Heart right ventricle (tissue), 16 donors: ENCODE measurements at regions not wholly inside any gene's neighbourhood (a gene's known extent, or its start where the extent isn't known, plus 50 kb on each side); places are given as distances from the start of the nearest gene placed in this dataset.

Source experiments
- ATAC-seq, 8 donors: fragments of 200-7000 bp; cut with Tn5 transposase; one replicate each; pipeline ENCODE4 v1.9.1; 2020; ENCODE audit warnings: mild to moderate bottlenecking in 8 of 8, moderate library complexity in 8 of 8, moderate number of reproducible peaks in 1 of 8
- DNase-seq, 2 donors: peaks; one replicate each; pipeline ENCODE4 v3.0.0-alpha.2; 2020
- H3K27ac ChIP-seq, 10 donors: fragments of 200-600 bp; sonication (generic) in 2 of 10; one replicate each; pipeline versions ENCODE4 v1.5.0 to v1.8.0; 2020 to 2022; ENCODE audit warnings: mild to moderate bottlenecking in 3 of 10
- H3K27me3 ChIP-seq, 7 donors: fragments of 200-600 bp; one replicate each; pipeline ENCODE4 v1.8.0; 2021 to 2022; ENCODE audit warnings: mild to moderate bottlenecking in 2 of 7
- H3K36me3 ChIP-seq, 9 donors: fragments of 200-600 bp; sonication (generic) in 1 of 9; one replicate each; pipeline versions ENCODE4 v1.5.0 to v1.8.0; 2020 to 2022; ENCODE audit warnings: mild to moderate bottlenecking in 2 of 9
- H3K4me1 ChIP-seq, 9 donors: fragments of 200-600 bp; sonication (generic) in 1 of 9; one replicate each; pipeline versions ENCODE4 v1.5.0 to v1.8.0; 2020 to 2022; ENCODE audit warnings: mild to moderate bottlenecking in 4 of 9
- H3K4me3 ChIP-seq, 10 donors: fragments of 200-600 bp; sonication (generic) in 2 of 10; one replicate each; pipeline versions ENCODE4 v1.5.0 to v1.8.0; 2020 to 2022; ENCODE audit warnings: mild to moderate bottlenecking in 7 of 10, moderate library complexity in 2 of 10
- H3K9me3 ChIP-seq, 11 donors: fragments of 200-600 bp in 10 of 11; sonication (generic) in 2 of 11; one replicate each; pipeline versions ENCODE4 v1.5.0 to v1.8.0; 2013 to 2022; ENCODE audit warnings: mild to moderate bottlenecking in 2 of 11, control low read depth in 1 of 11, moderate library complexity in 1 of 11
- WGBS, 2 donors: extraction: QIAGEN DNeasy Blood & Tissue Kit; methylation state at CpG; one replicate each; pipeline ENCODE4 v1.1.7; 2013; ENCODE audit warnings: inconsistent platforms in 1 of 2; 5-methylcytosine and 5-hydroxymethylcytosine counted together
- intact Hi-C, 10 donors: fragments of 100-400 bp; cut with DNase I; formaldehyde crosslinking; loops; one replicate each; pipeline versions ENCODE4 v1.11.1 to v1.14.2; 2022
- TF ChIP-seq, protein P1 (sequence below), 9 donors: fragments of 200-600 bp; sonication (generic) in 2 of 9; IDR thresholded peaks; one replicate each; pipeline versions ENCODE4 v1.5.0 to v1.8.0; 2021 to 2022; ENCODE audit warnings: antibody characterized with exemption in 9 of 9, mild to moderate bottlenecking in 5 of 9, moderate library complexity in 1 of 9
- donor health status: Arrhythmogenic right ventricular cardiomyopathy.
- donor health status: ischemic (EF 13 %, LVEDD 7.1; RV severe dilation, severe dysfunction).
- donor health status: healthy with polysubstance abuse.
- donor health status: DM: no; HTN: yes; CAD: no.
- donor health status: DM: no; HTN: no; CAD: no.
- donor health status: ischemic (EF 25% LVEDD 6.9; RV normal size, moderate dysfunction).
- donor health status: ischemic (EF 25% LVEDD 5.7; RV mildly dilated, moderate dysfunction).
- donor health status: healthy.
- donor health status: DM: yes; HTN: yes; CAD: no.
- donor health status: Ischemic cardiomyopathy.
- donor health status: ischemic (EF 35%, LVEDD 5.7; RV mildly dilated, moderate dysfunction).
- donor health status: nonischemic (EF 11% LVEDD 7.7; RV severe dilation, severe dysfunction).
- donor health status: DM: yes; HTN: yes; CAD: no.
- donor health status: PGD.
- donor health status: ischemic (EF 29% LVEDD 5.4; RV normal size, mild dysfunction).
- donor health status: nonischemic (EF 23%, LVEDD 6.1; RV moderate dilation, normal function).

DNA sequence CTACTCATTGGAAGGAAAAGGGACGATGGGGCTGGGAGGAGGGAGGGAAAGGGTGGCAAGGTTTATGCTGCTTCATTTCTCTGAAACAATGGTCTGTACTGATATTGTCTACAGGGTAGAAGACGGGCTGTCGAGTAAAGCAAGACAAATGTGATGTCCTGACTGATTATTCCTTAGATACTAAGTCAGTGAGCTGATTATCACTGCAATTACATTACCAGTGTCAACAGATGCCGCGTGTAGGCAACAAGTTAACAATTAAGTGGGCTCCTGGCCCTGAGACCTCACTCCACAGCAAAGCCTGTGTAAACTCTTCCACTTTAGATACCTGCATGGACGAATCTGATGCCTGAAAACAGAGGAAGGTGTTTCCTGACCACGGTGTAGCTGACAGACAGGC lies 602.8 kb downstream of the IRX1 start:
- Histone ChIP-seq H3K36me3 (no peaks in the 10 kb centered on the region), H3K4me3 (no peak overlapping the region), H3K27ac (no peak overlapping the region), H3K9me3 (no peaks in the 10 kb centered on the region), H3K27me3 (peaks cover 0 to 4% (median 0%) of the 10 kb centered on the region in 7 donors), H3K4me1 (no peaks in the 10 kb centered on the region)
- no peak for DNase-seq
- no peak for ATAC-seq
- TF ChIP-seq, protein P1, sequence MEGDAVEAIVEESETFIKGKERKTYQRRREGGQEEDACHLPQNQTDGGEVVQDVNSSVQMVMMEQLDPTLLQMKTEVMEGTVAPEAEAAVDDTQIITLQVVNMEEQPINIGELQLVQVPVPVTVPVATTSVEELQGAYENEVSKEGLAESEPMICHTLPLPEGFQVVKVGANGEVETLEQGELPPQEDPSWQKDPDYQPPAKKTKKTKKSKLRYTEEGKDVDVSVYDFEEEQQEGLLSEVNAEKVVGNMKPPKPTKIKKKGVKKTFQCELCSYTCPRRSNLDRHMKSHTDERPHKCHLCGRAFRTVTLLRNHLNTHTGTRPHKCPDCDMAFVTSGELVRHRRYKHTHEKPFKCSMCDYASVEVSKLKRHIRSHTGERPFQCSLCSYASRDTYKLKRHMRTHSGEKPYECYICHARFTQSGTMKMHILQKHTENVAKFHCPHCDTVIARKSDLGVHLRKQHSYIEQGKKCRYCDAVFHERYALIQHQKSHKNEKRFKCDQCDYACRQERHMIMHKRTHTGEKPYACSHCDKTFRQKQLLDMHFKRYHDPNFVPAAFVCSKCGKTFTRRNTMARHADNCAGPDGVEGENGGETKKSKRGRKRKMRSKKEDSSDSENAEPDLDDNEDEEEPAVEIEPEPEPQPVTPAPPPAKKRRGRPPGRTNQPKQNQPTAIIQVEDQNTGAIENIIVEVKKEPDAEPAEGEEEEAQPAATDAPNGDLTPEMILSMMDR (IDR thresholded peaks at IDR 0.05) = no peak
- WGBS, 2 donors = 47 to 53% methylated on average over 7 of the region's 7 CpGs
- intact Hi-C loops = no loop called here

DNA sequence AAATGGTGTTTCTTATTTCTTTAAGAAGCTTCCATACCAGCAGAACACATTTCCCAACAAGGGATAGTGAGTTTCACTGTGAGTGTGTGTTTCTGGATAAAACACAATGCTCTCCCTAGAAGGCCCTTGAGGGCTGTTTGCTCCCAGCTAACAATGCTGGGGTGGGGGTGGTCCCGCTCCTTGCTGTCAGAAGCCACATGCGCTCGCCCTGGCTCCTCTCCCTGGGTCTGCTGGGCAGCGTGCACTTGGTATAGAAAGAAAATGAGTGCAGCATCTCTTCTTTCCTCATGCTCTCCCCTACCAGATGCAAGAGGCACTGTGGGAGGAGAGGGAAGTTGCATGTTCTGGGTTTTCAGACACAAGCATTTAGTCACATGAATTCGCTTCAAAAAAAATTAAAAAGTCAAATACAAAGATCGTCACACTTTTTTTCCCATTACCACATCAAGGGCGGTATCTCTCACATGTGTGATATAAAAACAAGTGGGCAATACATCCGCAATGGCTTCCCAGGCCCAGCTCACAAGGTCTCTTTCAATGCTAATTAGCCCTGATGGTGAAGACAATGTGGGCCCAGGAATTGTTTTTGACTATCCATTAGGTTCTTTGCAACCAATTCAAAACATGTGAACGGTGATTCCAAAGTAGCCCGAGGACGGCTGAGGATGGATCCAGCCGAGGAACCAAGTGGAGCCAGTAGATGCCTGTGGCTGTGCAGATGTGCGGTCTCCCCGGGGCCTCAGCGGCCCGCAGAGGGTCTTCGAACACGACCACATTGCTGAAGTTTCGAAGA lies 603.6 kb downstream of the IRX1 start:
- intact Hi-C loops = no loop called here
- TF ChIP-seq, protein P1 (IDR thresholded peaks at IDR 0.05) = no peak
- Histone ChIP-seq H3K9me3 (no peaks in the 10 kb centered on the region), H3K4me3 (no peak overlapping the region), H3K27me3 (peaks cover 0 to 4% (median 0%) of the 10 kb centered on the region in 7 donors), H3K4me1 (no peaks in the 10 kb centered on the region), H3K36me3 (no peaks in the 10 kb centered on the region), H3K27ac (no peak overlapping the region)
- ATAC-seq = no peak
- no peak for DNase-seq
- 70 to 81% methylated on average over 19 of the region's 19 CpGs for WGBS, 2 donors

DNA sequence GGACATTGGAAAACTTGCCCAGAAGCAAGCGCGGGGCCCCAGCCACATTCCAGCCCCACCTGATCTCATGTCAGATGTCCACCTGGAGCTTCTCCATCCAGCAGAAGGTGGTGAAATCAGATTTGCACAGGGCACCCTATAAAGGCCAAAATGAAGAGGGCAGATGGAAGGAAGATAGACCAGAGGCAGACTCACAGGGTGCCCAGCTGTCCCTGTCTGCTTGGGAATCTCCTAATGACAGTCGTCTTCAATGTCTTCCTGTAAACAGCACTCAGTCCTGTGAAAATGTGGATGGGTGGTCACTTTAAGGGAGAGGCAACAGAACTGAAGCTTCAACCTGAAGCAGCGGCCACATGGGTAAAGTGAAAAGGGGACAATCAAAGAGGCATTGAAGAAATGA lies 607.5 kb downstream of the IRX1 start:
- TF ChIP-seq, protein P1 (IDR thresholded peaks at IDR 0.05) = no peak
- H3K9me3 ChIP-seq = no peaks in the 10 kb centered on the region
- H3K36me3 ChIP-seq = no peaks in the 10 kb centered on the region
- 81 to 85% methylated on average over 4 of the region's 4 CpGs for WGBS, 2 donors
- DNase-seq = no peak
- H3K27me3 ChIP-seq = peaks cover 0 to 7% (median under 1%) of the 10 kb centered on the region in 7 donors
- H3K27ac ChIP-seq = no peak overlapping the region
- intact Hi-C loops = no loop called here
- H3K4me3 ChIP-seq = no peak overlapping the region
- no peak for ATAC-seq
- H3K4me1 ChIP-seq = peaks cover 0 to 4% (median 0%) of the 10 kb centered on the region in 9 donors

DNA sequence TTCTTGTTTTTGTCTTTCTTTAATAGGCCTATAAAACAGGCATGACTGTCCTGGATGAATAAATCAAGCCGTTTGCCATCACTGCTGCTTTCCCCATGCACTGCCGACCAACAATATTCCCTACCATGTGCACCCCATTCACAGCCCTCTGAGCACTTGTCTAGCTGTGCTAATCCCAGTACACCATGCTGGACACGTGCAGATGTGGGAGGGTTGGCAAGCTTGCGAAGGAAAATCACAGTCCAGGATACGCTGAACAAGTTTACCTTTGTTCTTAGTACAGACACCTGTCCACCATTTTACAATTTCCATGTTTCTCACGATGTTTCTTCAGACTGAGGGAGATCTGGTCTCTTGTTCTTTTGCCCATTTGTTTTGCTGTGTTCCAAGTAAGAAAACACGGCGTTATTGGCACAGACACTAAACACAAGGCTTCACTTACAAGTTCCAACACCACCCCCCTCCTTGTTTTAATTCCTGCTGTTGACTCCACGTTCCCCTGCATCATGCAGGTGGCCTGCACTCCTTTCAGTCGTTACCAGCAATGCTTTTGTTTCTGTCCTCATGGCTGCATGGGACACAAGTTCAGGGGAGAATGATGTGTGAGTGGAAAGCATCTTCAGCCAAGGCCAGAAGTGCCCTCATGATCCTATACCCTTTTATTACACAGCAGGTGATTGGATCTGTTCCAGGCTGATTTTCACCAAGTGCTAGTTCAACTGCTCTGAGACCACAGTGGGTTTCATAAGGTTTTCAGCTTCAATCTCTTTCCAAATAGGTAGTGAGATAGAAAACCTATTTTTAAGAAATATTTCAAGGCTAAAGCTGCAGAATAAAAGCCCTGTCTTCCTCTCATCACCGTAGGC lies 608.9 kb downstream of the IRX1 start:
- H3K36me3 ChIP-seq = no peaks in the 10 kb centered on the region
- ATAC-seq (no peak), DNase-seq (no peak)
- H3K9me3 ChIP-seq = no peaks in the 10 kb centered on the region
- peaks cover 0 to 4% (median 0%) of the 10 kb centered on the region in 9 donors for H3K4me1 ChIP-seq
- intact Hi-C loops = no loop called here
- H3K27ac ChIP-seq = no peak overlapping the region
- WGBS, 2 donors = 59 to 63% methylated on average over 11 of the region's 11 CpGs
- TF ChIP-seq, protein P1 (IDR thresholded peaks at IDR 0.05) = no peak
- no peak overlapping the region for H3K4me3 ChIP-seq
- H3K27me3 ChIP-seq = peaks cover 0 to 3% (median 0%) of the 10 kb centered on the region in 7 donors
